Sigmoid colon (tissue), 6 donors: ENCODE measurements at regions not wholly inside any gene's neighbourhood (a gene's known extent, or its start where the extent isn't known, plus 50 kb on each side); places are given as distances from the start of the nearest gene placed in this dataset.
A peak's percentile ranks its signal among the peaks of the same experiment; 100 is the strongest.

ENCODE experiments used
- DNase-seq: peaks from one replicate; pipeline ENCODE4 v3.0.0-alpha.2; 2019
- H3K27ac ChIP-seq, 4 donors: fragments of 200-600 bp; sonication (generic); one replicate each; pipeline ENCODE4 v1.5.1; 2016 to 2019; ENCODE audit warnings: mild to moderate bottlenecking in 1 of 4
- H3K27me3 ChIP-seq, 3 donors: fragments of 200-600 bp; sonication (generic); one replicate each; pipeline ENCODE4 v1.5.1; 2019; ENCODE audit warnings: mild to moderate bottlenecking in 1 of 3
- H3K36me3 ChIP-seq, 4 donors: fragments of 200-600 bp; sonication (generic); one replicate each; pipeline ENCODE4 v1.5.1; 2016 to 2019
- H3K4me1 ChIP-seq, 4 donors: fragments of 200-600 bp; sonication (generic); one replicate each; pipeline ENCODE4 v1.5.1; 2017 to 2019
- H3K4me3 ChIP-seq, 4 donors: fragments of 200-600 bp; sonication (generic); one replicate each; pipeline ENCODE4 v1.5.1; 2017 to 2019; ENCODE audit warnings: mild to moderate bottlenecking in 2 of 4, moderate library complexity in 1 of 4
- H3K9me3 ChIP-seq, 4 donors: fragments of 200-600 bp in 3 of 4; sonication (generic) in 3 of 4; one replicate each; pipeline versions ENCODE4 v1.5.1 to v1.6.1; 2013 to 2019
- EP300 ChIP-seq, 4 donors: sonication (generic); formaldehyde crosslinking; IDR thresholded peaks; one replicate each; pipeline ENCODE4 v1.6.1; 2017; ENCODE audit warnings: antibody characterized with exemption in 4 of 4
- POLR2A ChIP-seq, 2 donors: fragments of 450-650 bp; IDR thresholded peaks; one replicate each; pipeline ENCODE4 v1.6.1; 2016; ENCODE audit warnings: antibody characterized with exemption in 2 of 2, mild to moderate bottlenecking in 2 of 2, moderate library complexity in 2 of 2
- POLR2AphosphoS5 ChIP-seq, 4 donors: sonication (generic); formaldehyde crosslinking; IDR thresholded peaks; one replicate each; pipeline ENCODE4 v1.6.1; 2017; ENCODE audit warnings: antibody characterized with exemption in 4 of 4
- WGBS, 2 donors: extraction: QIAGEN DNeasy Blood & Tissue Kit; methylation state at CpG; one replicate each; pipeline ENCODE4 v1.1.7; 2013; 5-methylcytosine and 5-hydroxymethylcytosine counted together
- intact Hi-C: fragments of 100-400 bp; cut with DNase I; formaldehyde crosslinking; loops from one replicate; pipeline ENCODE4 v1.15.1; 2023
- TF ChIP-seq, protein P1 (sequence below), 4 experiments: fragments of 450-650 bp in 3 of 4; fragments of 200-600 bp in 1 of 4; IDR thresholded peaks; one replicate each; pipeline ENCODE4 v1.5.1; 2016 to 2019; ENCODE audit warnings: antibody characterized with exemption in 4 of 4, mild to moderate bottlenecking in 3 of 4, moderate library complexity in 2 of 4
- donor health status: healthy with polysubstance abuse.
- donor health status: healthy.

DNA sequence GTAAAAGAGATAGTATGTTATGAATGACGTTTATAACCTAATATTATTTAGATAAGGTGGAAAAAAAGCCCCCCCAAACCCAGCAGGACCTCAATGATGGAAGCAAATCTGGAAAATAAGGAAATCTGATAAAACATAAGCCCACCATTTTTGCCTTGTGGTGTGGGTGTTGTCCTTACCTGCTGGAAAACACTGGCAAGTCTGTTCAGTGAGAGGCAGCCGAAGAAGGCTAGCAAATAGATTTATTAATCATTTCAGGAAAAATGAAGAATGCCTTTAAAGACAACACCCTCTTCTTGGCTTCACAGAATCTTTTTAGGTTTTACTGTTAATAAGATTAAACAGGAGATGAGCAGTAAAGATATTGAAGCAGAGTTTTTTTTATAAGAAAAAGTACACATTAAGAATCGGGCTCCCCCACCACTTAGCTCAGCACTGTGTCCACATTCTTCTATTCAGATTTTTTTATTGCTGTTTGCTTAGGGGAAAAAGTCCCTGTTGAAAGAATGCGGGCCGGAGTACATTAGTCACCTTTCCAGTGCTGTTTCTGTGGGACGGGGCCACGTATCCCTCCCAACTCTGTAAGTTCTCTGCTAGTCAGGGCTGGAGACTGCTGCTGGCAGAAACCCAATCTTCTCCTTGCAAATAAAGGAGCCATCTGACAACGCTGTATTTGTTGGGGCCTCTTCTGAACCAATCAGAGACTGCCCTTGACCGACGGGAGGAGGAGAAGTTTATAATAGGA is 104.1 kb downstream of the EVX1 start:
- intact Hi-C loops: no loop called here
- H3K4me1 ChIP-seq: peaks cover 0 to 13% (median 11%) of the 10 kb centered on the region in 4 donors
- peak overlapping the region in 1 of 4 donors; percentile 3 for H3K4me3 ChIP-seq
- H3K9me3 ChIP-seq: no peaks in the 10 kb centered on the region
- peak overlapping the region in 2 of 4 donors; percentile 1 to 50 for H3K27ac ChIP-seq
- H3K27me3 ChIP-seq: no peaks in the 10 kb centered on the region
- no peaks in the 10 kb centered on the region for H3K36me3 ChIP-seq
- DNase-seq: peak; percentile 75
- TF ChIP-seq POLR2A (IDR thresholded peaks at IDR 0.05): no peak
- TF ChIP-seq, protein P1, sequence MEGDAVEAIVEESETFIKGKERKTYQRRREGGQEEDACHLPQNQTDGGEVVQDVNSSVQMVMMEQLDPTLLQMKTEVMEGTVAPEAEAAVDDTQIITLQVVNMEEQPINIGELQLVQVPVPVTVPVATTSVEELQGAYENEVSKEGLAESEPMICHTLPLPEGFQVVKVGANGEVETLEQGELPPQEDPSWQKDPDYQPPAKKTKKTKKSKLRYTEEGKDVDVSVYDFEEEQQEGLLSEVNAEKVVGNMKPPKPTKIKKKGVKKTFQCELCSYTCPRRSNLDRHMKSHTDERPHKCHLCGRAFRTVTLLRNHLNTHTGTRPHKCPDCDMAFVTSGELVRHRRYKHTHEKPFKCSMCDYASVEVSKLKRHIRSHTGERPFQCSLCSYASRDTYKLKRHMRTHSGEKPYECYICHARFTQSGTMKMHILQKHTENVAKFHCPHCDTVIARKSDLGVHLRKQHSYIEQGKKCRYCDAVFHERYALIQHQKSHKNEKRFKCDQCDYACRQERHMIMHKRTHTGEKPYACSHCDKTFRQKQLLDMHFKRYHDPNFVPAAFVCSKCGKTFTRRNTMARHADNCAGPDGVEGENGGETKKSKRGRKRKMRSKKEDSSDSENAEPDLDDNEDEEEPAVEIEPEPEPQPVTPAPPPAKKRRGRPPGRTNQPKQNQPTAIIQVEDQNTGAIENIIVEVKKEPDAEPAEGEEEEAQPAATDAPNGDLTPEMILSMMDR (IDR thresholded peaks at IDR 0.05): no peak
- no peak for TF ChIP-seq POLR2AphosphoS5 (IDR thresholded peaks at IDR 0.05)
- TF ChIP-seq EP300 (IDR thresholded peaks at IDR 0.05): no peak
- WGBS, 2 donors: 14 to 53% methylated on average over 10 of the region's 10 CpGs

DNA sequence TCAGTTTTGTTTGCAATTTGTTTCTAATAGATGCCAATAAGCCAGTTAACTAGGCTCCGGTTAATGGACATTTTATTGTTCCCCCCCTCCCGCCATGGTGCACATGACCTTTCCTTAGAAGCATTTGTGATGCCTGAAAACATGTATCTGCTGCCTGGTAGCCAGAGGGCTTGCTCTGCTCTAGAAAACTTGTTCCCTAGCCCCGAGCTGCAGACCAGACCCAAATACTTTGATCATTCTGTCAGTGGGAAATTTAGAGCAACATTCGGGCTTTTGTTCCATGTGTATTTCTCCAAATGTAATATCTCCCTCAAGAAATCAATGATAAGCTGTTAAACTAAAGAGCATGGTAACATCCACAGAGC is 104.7 kb downstream of the EVX1 start:
- Histone ChIP-seq H3K4me3 (peak overlapping the region in 1 of 4 donors; percentile 3), H3K36me3 (no peaks in the 10 kb centered on the region), H3K4me1 (peaks cover 0 to 13% (median 11%) of the 10 kb centered on the region in 4 donors), H3K27me3 (no peaks in the 10 kb centered on the region), H3K27ac (peak overlapping the region in 2 of 4 donors; percentile 1 to 50), H3K9me3 (no peaks in the 10 kb centered on the region)
- TF ChIP-seq, protein P1 (IDR thresholded peaks at IDR 0.05): no peak
- no peak for TF ChIP-seq EP300 (IDR thresholded peaks at IDR 0.05)
- no peak for TF ChIP-seq POLR2A (IDR thresholded peaks at IDR 0.05)
- no peak for TF ChIP-seq POLR2AphosphoS5 (IDR thresholded peaks at IDR 0.05)
- no peak for DNase-seq
- intact Hi-C loops: no loop called here
- 36 to 62% methylated on average over 4 of the region's 4 CpGs for WGBS, 2 donors

DNA sequence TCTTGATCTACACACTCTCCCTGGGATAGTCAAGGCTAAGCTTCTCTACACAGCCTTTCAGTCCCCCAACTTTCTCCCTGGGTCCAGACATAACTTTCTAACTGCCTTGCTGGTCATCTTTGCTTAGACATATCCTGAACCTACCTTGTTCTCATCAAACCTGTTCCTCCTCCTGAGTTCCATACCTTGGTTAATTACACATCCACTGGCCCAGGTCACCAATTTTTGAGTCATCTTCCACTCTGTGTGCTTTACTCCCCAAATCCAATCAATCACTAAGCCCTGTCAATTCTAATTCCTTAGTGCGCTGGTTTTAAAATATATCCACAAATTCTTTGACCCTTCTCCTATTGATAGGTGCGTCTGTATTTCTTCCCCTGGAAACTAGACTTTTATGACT is 107.0 kb downstream of the EVX1 start:
- TF ChIP-seq EP300 (IDR thresholded peaks at IDR 0.05) (no peak), POLR2AphosphoS5 (IDR thresholded peaks at IDR 0.05) (no peak), POLR2A (IDR thresholded peaks at IDR 0.05) (no peak)
- TF ChIP-seq, protein P1 (IDR thresholded peaks at IDR 0.05): no peak
- Histone ChIP-seq H3K4me3 (no peak overlapping the region), H3K27me3 (no peaks in the 10 kb centered on the region), H3K9me3 (no peaks in the 10 kb centered on the region), H3K4me1 (peaks cover 0 to 13% (median 11%) of the 10 kb centered on the region in 4 donors), H3K27ac (no peak overlapping the region), H3K36me3 (no peaks in the 10 kb centered on the region)
- DNase-seq: no peak
- 89 to 93% methylated on average over 2 of the region's 2 CpGs for WGBS, 2 donors
- intact Hi-C loops: no loop called here

DNA sequence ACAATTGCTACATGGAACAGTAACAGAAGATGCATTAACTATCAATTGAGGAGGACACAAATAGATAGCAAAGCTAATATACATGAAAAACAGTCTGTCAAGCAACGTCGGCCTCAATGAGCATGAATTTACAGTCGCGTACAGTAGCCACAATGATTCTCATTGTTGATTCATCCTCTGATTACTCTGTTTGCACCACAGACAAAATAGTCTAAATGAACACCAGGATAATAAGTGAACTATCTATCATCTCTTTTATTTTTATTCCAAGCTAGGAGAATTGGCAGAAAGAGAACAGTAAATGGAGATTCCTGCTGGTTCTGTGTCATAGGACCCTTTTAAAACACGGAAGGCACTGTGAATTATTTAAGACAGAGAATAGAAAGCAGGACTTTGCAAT is 108.5 kb downstream of the EVX1 start:
- H3K4me3 ChIP-seq: no peak overlapping the region
- DNase-seq: no peak
- no peaks in the 10 kb centered on the region for H3K36me3 ChIP-seq
- intact Hi-C loops: no loop called here
- H3K9me3 ChIP-seq: no peaks in the 10 kb centered on the region
- 71 to 79% methylated on average over 5 of the region's 5 CpGs for WGBS, 2 donors
- H3K27ac ChIP-seq: no peak overlapping the region
- TF ChIP-seq POLR2AphosphoS5 (IDR thresholded peaks at IDR 0.05): no peak
- TF ChIP-seq EP300 (IDR thresholded peaks at IDR 0.05): no peak
- TF ChIP-seq POLR2A (IDR thresholded peaks at IDR 0.05): no peak
- TF ChIP-seq, protein P1 (IDR thresholded peaks at IDR 0.05): no peak
- no peaks in the 10 kb centered on the region for H3K27me3 ChIP-seq
- H3K4me1 ChIP-seq: peaks cover 0 to 13% (median 11%) of the 10 kb centered on the region in 4 donors
